T-helper 2 cell treated with Interferon-gamma antibody and Interleukin-4, amounts not matched to agents 100 ng/mL and 5 ng/mL, for 36 hours (primary cell): ENCODE measurements at regions not wholly inside any gene's neighbourhood (a gene's known extent, or its start where the extent isn't known, plus 50 kb on each side); places are given as distances from the start of the nearest gene placed in this dataset.

Experiments used
- intact Hi-C: fragments of 100-400 bp; cut with micrococcal nuclease; formaldehyde crosslinking; loops from one replicate; pipeline ENCODE4 v1.15.1; 2023

DNA sequence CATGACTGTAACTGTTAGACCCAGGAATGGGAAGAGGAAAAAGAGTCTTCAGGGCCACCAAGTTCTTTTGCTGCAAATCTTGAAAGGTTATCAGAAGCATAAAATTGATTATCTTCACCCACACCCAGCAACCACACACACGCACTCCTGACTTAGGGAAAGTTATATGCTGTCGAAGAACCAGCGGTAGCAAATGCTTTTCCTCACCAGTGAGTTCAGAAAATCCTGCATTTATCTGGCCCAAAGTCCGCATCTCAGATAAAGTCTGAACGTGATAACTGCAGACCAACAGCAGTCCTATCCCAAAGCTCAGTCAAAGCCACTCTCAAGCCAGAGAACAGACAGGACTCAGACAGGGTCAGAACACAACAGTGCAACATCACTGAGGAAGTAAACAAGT is 115.6 kb downstream of the IRS2 start:
- intact Hi-C loops = no loop called here

- intact Hi-C loops = no loop called here
Measured at GRCh38 chr13:109669956-109670355, 116.4 kb downstream of the IRS2 start.

GRCh38 chr13:109669234-109669612 is 117.2 kb downstream of the IRS2 start:
- intact Hi-C loops = no loop called here

DNA sequence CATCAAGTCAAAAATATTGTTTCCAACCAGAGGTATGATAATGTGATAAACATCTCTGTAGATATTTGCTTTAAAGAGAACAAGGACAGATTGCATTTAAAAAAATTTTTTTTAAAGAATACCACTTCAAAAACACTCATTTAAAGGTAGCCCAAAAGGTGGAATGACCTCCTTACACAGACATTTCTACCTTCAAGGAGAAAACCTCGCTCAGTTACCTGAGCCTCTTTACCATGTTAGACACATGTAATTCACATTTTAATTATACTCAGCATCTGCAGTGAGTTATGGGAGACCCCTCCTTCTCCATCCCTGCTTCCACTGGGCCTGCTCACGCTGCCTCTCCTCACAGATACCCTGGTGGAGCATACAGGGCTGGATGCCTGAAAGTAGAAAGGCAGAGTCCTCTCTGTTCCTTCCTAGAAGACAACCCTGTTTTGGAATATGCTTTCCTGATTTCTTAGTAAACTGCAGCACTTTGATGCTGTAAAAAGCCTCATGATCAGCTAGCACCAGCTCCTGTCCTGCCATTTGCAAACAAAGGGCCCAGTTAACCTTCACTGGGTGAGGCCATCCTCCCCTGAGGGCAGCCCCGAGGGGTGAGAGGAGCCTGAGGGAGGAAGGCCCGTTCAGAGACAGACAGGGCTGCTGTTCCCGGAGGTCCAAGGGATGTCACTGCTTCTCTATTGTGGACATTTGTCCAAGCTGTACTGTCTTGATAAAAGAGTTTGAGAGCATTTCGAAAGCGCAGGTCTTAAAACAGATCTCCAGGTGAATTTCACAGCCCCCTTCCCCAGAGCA is 117.8 kb downstream of the IRS2 start:
- intact Hi-C loops = no loop called here

DNA sequence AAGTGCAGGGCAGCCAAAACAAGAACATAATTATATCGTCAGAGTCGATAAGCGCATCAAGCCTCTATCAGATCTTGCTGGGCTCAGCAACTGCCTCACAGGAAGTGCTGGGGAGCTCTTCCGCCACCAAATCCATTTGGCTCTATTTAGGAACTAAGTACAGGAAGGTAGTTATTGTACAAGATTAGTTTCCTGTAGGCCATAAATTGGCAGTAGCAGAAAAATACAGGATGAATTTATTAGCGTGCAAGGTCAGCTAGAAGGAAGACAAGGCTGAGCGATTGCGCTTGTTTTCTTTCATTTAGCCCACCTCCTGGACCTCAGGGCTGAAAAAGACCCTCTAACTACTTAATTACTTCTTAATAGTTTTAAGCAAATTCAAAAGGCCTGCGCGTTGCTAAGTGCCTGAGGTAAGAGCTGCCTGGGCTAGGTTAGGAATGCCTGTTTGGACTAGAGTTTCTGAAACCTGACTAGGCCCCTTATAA is 118.5 kb downstream of the IRS2 start:
- intact Hi-C loops = no loop called here

GRCh38 chr13:109667056-109667455 is 119.3 kb downstream of the IRS2 start:
- intact Hi-C loops = no loop called here

- intact Hi-C loops = no loop called here
Measured at GRCh38 chr13:109666656-109667055, 119.7 kb downstream of the IRS2 start.

GRCh38 chr13:109665781-109666249 is 120.6 kb downstream of the IRS2 start:
- intact Hi-C loops = no loop called here

DNA sequence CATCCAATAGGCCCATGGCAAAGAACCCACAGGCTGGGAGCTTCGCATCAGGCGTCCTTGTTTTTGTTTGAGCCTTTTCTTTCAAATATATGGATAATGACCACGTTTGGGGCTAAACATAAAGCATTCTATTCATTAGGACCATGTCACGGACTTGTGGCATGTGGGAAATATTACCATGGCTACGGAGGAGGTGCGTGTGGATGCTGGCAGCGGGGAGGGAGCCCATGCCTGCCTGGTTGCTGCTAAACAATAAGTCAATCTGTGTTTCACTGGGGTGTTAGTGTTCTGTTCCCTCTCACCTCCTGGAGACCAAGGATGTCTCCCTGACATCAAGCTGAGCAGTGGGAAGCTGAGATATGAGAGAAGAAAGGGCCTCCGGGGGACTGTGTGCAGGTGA is 121.1 kb downstream of the IRS2 start:
- intact Hi-C loops = no loop called here

GRCh38 chr13:109657395-109657794 is 129.0 kb downstream of the IRS2 start:
- intact Hi-C loops = no loop called here

- intact Hi-C loops = no loop called here
Measured at GRCh38 chr13:109656206-109656605, 130.2 kb downstream of the IRS2 start.

DNA sequence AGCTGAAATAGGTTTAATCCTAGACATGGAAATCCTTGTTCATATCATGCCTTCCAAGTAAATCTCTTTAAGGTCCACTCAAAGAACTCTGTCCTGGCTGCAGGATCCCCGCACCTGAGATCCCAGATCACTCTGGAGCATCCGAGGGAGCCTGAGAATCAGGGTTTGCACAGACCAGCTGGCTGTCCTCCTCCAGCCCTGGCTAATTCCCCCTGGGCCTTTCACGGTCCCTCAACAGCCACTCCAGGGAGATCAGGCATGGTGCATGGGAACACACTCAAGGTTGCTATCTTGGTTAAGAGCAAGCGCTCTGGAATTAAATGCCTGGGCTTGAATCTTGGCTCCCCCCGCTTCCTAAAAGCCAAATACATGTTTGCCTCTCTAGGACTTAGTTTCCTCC is 130.8 kb downstream of the IRS2 start:
- intact Hi-C loops = no loop called here

- intact Hi-C loops = no loop called here
Measured at GRCh38 chr13:109655206-109655600, 131.2 kb downstream of the IRS2 start.

DNA sequence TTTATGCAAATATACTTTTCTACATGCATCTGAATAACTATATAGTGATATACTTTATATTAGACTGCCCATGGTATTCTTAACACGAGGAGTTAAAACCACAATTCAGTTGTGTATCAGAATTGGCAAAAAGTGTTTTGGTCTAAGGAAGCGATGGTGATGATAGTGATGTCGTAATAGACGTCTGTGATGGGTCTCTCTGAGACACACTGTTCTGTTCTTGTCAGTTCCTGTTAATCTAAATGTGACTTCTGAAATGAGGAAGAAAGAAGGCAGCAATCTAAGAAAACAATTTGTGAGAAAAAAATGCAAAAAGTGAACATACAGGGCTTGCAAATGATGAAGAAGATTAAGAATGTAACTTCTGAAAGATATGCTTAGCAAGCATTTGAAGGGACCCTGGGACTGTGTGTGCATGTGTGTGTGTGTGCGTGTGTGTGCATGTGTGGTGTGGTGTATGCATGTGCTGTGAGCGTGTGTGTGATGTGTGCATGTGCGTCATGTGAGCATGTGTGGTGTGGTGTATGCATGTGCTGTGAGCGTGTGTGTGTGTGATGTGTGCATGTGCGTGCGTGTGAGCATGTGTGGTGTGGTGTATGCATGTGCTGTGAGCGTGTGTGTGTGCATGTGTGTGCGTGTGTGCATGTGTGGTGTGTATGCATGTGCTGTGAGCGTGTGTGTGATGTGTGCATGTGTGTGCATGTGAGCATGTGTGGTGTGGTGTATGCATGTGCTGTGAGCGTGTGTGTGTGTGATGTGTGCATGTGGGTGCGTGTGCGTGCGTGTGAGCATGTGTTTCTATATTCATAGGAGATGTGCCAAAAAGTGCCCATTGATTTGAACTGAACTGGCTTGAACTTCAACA is 131.8 kb downstream of the IRS2 start:
- intact Hi-C loops = no loop called here

- intact Hi-C loops = no loop called here
Measured at GRCh38 chr13:109652531-109652930, 133.9 kb downstream of the IRS2 start.

DNA sequence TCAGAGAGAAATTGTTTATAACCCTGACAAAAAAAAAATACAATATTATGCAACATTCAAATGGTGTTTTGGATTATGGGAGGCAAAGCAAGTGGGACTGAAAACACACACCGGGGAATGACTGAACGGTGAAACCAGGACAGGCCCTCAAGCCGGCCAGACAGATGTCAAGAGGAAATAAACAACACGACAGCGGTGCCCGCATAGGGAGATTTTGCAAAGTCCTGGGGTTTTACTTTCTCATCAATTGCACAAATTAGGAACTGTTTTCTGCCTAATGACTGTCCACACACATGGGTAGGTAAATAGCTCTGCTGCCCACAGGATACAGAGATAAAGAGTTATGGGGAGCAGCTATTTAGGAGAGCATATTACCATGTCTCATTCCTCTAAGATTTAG is 134.5 kb downstream of the IRS2 start:
- intact Hi-C loops = no loop called here

DNA sequence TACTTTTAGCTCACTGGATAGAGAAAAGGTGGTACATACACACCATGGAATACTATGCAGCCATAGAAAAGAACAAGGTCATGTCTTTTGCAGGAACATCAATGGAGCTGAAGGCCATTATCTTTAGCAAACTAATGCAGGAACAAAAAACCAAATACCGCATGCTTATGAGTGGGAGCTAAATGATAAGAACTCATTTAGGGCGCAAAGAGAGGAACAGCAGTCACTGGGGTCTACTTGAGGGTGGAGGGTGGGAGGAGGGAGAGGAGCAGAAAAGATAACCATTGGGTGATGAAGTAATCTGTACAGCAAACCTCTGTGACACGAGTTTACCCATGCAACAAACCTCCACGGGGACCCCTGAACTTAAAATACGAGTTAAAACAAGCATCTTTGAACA is 135.1 kb downstream of the IRS2 start:
- intact Hi-C loops = no loop called here

DNA sequence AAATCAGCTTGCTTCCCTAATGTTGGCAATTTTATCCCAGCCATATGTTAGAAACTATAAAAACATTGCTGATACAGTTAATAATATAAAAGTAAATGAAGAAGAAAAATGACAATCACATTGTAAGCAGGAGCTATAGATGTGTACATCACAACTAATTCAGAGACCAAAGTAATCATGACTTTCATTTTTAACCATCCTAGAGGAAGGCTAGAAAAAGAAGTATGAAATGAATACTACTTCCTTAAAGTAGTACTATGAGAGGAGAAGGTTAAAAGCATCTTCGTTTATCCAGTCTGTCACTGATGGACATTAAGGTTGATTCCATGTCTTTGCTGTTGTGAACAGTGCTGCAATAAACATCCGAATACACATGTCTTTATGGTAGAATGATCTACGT is 135.5 kb downstream of the IRS2 start:
- intact Hi-C loops = no loop called here

DNA sequence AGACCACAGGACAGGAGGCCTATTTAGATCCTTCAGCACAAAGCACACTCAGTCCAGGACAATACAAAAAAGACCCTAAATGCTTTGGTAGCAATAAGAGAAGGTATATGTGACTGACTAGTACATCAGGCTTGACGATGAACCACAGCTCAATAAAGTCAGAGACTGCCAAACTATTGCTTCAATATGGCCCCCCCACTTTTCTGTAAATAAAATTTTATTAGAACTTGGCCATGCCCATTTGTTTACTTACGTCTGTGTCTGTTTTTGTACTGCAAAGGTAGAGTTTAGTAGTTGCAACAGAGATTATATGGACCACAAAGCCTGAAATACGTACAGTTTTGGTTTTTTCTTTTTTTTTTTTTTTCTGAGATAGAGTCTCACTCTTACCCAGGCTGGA is 136.7 kb downstream of the IRS2 start:
- intact Hi-C loops = no loop called here

GRCh38 chr13:109647699-109648098 is 138.7 kb downstream of the IRS2 start:
- intact Hi-C loops = no loop called here

DNA sequence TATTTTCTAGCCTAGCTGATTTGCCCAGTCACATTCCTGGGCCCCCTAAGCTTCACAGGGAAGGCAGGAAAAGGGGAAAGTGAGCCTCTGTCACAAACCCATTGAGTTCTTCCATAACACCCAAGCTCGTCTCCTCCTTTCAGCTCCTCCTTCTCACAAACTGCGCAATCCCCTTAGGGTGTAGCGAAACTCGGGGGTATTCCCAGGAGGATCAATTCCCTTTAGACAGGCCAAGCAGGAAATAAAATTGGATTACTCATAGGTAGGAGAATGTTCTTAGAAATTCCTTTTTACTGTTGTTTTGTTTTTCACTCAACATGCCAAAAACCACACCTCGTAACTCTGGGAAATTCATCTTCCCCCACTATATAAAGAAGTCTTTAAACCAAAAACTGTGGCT is 139.3 kb downstream of the IRS2 start:
- intact Hi-C loops = no loop called here

DNA sequence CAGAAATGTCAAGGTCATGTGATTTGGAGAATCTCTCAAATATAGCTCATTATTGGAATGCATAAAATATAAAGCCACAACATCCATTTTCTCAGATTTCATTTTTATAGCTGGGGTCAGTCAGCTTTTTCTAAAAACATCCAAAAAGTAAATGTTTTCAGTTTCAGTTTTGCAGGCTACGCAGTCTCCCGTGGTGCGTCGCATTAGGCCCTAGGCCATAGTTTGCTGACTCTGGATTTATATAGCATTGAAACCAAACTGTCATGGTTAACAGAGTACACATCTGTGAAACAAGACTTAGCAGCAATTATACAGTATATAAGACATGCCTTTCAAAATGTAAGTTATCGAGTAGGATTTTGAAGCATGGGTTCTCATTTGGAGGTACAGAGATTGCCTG is 140.0 kb downstream of the IRS2 start:
- intact Hi-C loops = no loop called here
